Right renal cortex interstitium (tissue), 3 donors: ENCODE measurements at regions not wholly inside any gene's neighbourhood (a gene's known extent, or its start where the extent isn't known, plus 50 kb on each side); places are given as distances from the start of the nearest gene placed in this dataset.

Source experiments
- DNase-seq, 3 donors: peaks; one replicate each; pipeline ENCODE4 v3.0.0-alpha.2; 2013; ENCODE audit warnings: low read depth in 3 of 3, low spot score in 2 of 3

- no peak for DNase-seq
Measured at GRCh38 chrX:7789200-7789599, 53.8 kb upstream of the VCX start.

- no peak for DNase-seq
Measured at GRCh38 chrX:7788334-7788733, 54.6 kb upstream of the VCX start.

GRCh38 chrX:7787714-7788113 is 55.3 kb upstream of the VCX start:
- no peak for DNase-seq

- DNase-seq, result no peak
Measured at GRCh38 chrX:7784580-7784979, 58.4 kb upstream of the VCX start.

GRCh38 chrX:7779644-7780043 is 63.3 kb upstream of the VCX start:
- no peak for DNase-seq

GRCh38 chrX:7775987-7776386 is 67.0 kb upstream of the VCX start:
- DNase-seq, result no peak

- no peak for DNase-seq
Measured at GRCh38 chrX:7771788-7772438, 71.1 kb upstream of the VCX start.

- no peak for DNase-seq
Measured at GRCh38 chrX:7759830-7760229, 83.1 kb upstream of the VCX start.

GRCh38 chrX:7746856-7747255 is 96.1 kb upstream of the VCX start:
- DNase-seq, result no peak

GRCh38 chrX:7730071-7730470 is 112.9 kb upstream of the VCX start:
- DNase-seq, result no peak

- no peak for DNase-seq
Measured at GRCh38 chrX:7720519-7720918, 122.5 kb upstream of the VCX start.

GRCh38 chrX:7714351-7714750 is 128.6 kb upstream of the VCX start:
- no peak for DNase-seq

- no peak for DNase-seq
Measured at GRCh38 chrX:7711167-7711566, 131.8 kb upstream of the VCX start.

GRCh38 chrX:7709845-7710244 is 133.1 kb upstream of the VCX start:
- DNase-seq, result no peak

- no peak for DNase-seq
Measured at GRCh38 chrX:7706032-7706431, 136.9 kb upstream of the VCX start.

GRCh38 chrX:7704205-7704604 is 138.8 kb upstream of the VCX start:
- no peak for DNase-seq

- DNase-seq, result no peak
Measured at GRCh38 chrX:7698248-7698647, 144.7 kb upstream of the VCX start.

- no peak for DNase-seq
Measured at GRCh38 chrX:7690842-7691241, 152.1 kb upstream of the VCX start.

GRCh38 chrX:7689791-7690412 is 153.1 kb upstream of the VCX start:
- DNase-seq, result no peak

GRCh38 chrX:7680181-7680580 is 162.8 kb upstream of the VCX start:
- DNase-seq, result no peak

- DNase-seq, result no peak
Measured at GRCh38 chrX:7654316-7654715, 188.7 kb upstream of the VCX start.

- peak in 1 of 3 donors; percentile 1 for DNase-seq
Measured at GRCh38 chrX:7647831-7648230, 195.1 kb upstream of the VCX start.

GRCh38 chrX:7641141-7641540 is 201.8 kb upstream of the VCX start:
- DNase-seq, result no peak
